SK-N-SH (cell line): ENCODE measurements at regions not wholly inside any gene's neighbourhood (a gene's known extent, or its start where the extent isn't known, plus 50 kb on each side); places are given as distances from the start of the nearest gene placed in this dataset.
A peak's percentile ranks its signal among the peaks of the same experiment; 100 is the strongest.

Source experiments
- CTCF ChIA-PET: fragments of 300-600, 350-600 bp; formaldehyde crosslinking; extraction: SDS; loops from one replicate; lab custom pipeline; 2021; lab: Yijun Ruan, JAX
- POLR2A ChIA-PET: fragments of 350-600 bp; sonication (Branson Sonifier 250); formaldehyde crosslinking; extraction: SDS; loops from one replicate; lab custom pipeline; 2020; ENCODE audit warnings: antibody characterized with exemption, inconsistent platforms; lab: Yijun Ruan, JAX
- DNase-seq: peaks from one replicate; pipeline ENCODE4 v3.0.0; 2012
- H2AFZ ChIP-seq: fragments of 200-600 bp; sonication (generic); 2 replicates; pipeline ENCODE4 v1.8.1; 2016; ENCODE audit warnings: antibody characterized with exemption, mild to moderate bottlenecking, low read depth
- H3F3A ChIP-seq: fragments of 200-600 bp; sonication (generic); replicated peaks from 2 replicates; pipeline ENCODE3; 2016; ENCODE audit warnings: antibody characterized with exemption, mild to moderate bottlenecking; ENCODE audit not compliant: insufficient read depth
- H3K27ac ChIP-seq, 2 experiments: fragments of 200-500 bp in 1 of 2; fragments of 200-600 bp in 1 of 2; sonication (Bioruptor generic) in 1 of 2; sonication (generic), shearing (Covaris generic) in 1 of 2; 2 replicates each; pipeline versions ENCODE4 v1.5.1 to v1.6.1; 2014 to 2016; ENCODE audit warnings: low read depth in 2 of 2, inconsistent platforms in 1 of 2, low read length in 1 of 2, mild to moderate bottlenecking in 1 of 2, mixed read lengths in 1 of 2
- H3K27me3 ChIP-seq: fragments of 200-600 bp; sonication (generic), shearing (Covaris generic); 2 replicates; pipeline ENCODE4 v1.6.1; 2016; ENCODE audit warnings: mixed run types; ENCODE audit not compliant: insufficient read depth
- H3K36me3 ChIP-seq, 2 experiments: fragments of 200-500 bp in 1 of 2; fragments of 200-600 bp in 1 of 2; sonication (Bioruptor generic) in 1 of 2; sonication (generic) in 1 of 2; replicated peaks in 1 of 2; 2 replicates each; pipeline versions ENCODE3 to v1.5.1; 2014 to 2016; ENCODE audit warnings: low read length in 1 of 2, mild to moderate bottlenecking in 1 of 2; ENCODE audit not compliant: insufficient read depth in 2 of 2, control insufficient read depth in 1 of 2
- H3K4me1 ChIP-seq, 2 experiments: fragments of 200-500 bp in 1 of 2; fragments of 200-600 bp in 1 of 2; sonication (Bioruptor generic) in 1 of 2; sonication (generic), shearing (Covaris generic) in 1 of 2; 2 replicates each; pipeline versions ENCODE4 v1.5.1 to v1.6.1; 2014 to 2016; ENCODE audit warnings: low read depth in 1 of 2, low read length in 1 of 2, mixed run types in 1 of 2; ENCODE audit not compliant: insufficient read depth in 2 of 2, control insufficient read depth in 1 of 2
- H3K4me2 ChIP-seq: fragments of 200-600 bp; sonication (generic), shearing (Covaris generic); 2 replicates; pipeline ENCODE4 v1.6.1; 2017; ENCODE audit warnings: mixed run types
- H3K4me3 ChIP-seq, 2 experiments: fragments of 200-500 bp in 1 of 2; fragments of 200-600 bp in 1 of 2; sonication (Bioruptor generic) in 1 of 2; sonication (generic), shearing (Covaris generic) in 1 of 2; 2 replicates each; pipeline versions ENCODE4 v1.5.1 to v1.8.1; 2014 to 2016; ENCODE audit warnings: low read depth in 2 of 2, inconsistent platforms in 1 of 2, low read length in 1 of 2, mild to moderate bottlenecking in 1 of 2, mixed read lengths in 1 of 2, moderate library complexity in 1 of 2
- H3K79me2 ChIP-seq: fragments of 200-600 bp; sonication (generic); 2 replicates; pipeline ENCODE4 v1.8.1; 2017; ENCODE audit warnings: mild to moderate bottlenecking; ENCODE audit not compliant: insufficient read depth
- H3K9ac ChIP-seq: fragments of 200-600 bp; sonication (generic); 2 replicates; pipeline ENCODE4 v1.6.1; 2017; ENCODE audit warnings: mixed run types
- H3K9me2 ChIP-seq: fragments of 200-600 bp; sonication (generic); 2 replicates; pipeline ENCODE4 v1.6.1; 2017; ENCODE audit warnings: mixed run types
- H3K9me3 ChIP-seq: fragments of 200-600 bp; sonication (generic); 2 replicates; pipeline ENCODE4 v1.6.1; 2017; ENCODE audit warnings: mixed run types, mild to moderate bottlenecking, moderate library complexity
- H4K20me1 ChIP-seq: fragments of 200-600 bp; sonication (generic); 2 replicates; pipeline ENCODE4 v1.6.1; 2017; ENCODE audit warnings: mild to moderate bottlenecking, mixed run types; ENCODE audit not compliant: insufficient read depth
- ELF1 ChIP-seq: IDR thresholded peaks from 2 replicates; pipeline ENCODE4 v1.4.0; 2012
- FOXJ3 ChIP-seq: sonication (generic); formaldehyde crosslinking; IDR thresholded peaks from 2 replicates; pipeline ENCODE4 v1.5.1; 2020; ENCODE audit warnings: mild to moderate bottlenecking, missing genetic modification reagents
- GABPA ChIP-seq: IDR thresholded peaks from 2 replicates; pipeline ENCODE4 v1.4.0; 2012; ENCODE audit warnings: low read depth, mild to moderate bottlenecking
- NFIC ChIP-seq: IDR thresholded peaks from 2 replicates; pipeline ENCODE4 v1.4.0; 2012; ENCODE audit warnings: borderline replicate concordance
- NRF1 ChIP-seq: IDR thresholded peaks from 2 replicates; pipeline ENCODE4 v1.6.1; 2012; ENCODE audit warnings: low read depth, mild to moderate bottlenecking, low read length
- TCF12 ChIP-seq: IDR thresholded peaks from 2 replicates; pipeline ENCODE4 v1.4.0; 2012
- TEAD4 ChIP-seq: IDR thresholded peaks from 2 replicates; pipeline ENCODE4 v1.4.0; 2012; ENCODE audit warnings: mild to moderate bottlenecking, borderline replicate concordance; ENCODE audit not compliant: insufficient read depth
- WGBS: methylation state at CpG from one replicate; pipeline ENCODE4 v1.1.6; 2017; ENCODE audit warnings: low lambda C conversion rate; 5-methylcytosine and 5-hydroxymethylcytosine counted together
- TF ChIP-seq, protein P1 (sequence below): fragments of 200-600 bp; sonication (generic); IDR thresholded peaks from 2 replicates; pipeline ENCODE4 v1.6.1; 2017; ENCODE audit warnings: antibody characterized with exemption, mild to moderate bottlenecking, moderate library complexity
- TF ChIP-seq, protein P2 (sequence below): IDR thresholded peaks from 2 replicates; pipeline ENCODE4 v1.4.0; 2012; ENCODE audit warnings: low read depth, borderline replicate concordance
- TF ChIP-seq, protein P3 (sequence below): fragments of 150-350 bp; IDR thresholded peaks from 2 replicates; pipeline ENCODE4 v1.6.1; 2017; ENCODE audit warnings: antibody characterized with exemption, low read length, low read depth, borderline replicate concordance

DNA sequence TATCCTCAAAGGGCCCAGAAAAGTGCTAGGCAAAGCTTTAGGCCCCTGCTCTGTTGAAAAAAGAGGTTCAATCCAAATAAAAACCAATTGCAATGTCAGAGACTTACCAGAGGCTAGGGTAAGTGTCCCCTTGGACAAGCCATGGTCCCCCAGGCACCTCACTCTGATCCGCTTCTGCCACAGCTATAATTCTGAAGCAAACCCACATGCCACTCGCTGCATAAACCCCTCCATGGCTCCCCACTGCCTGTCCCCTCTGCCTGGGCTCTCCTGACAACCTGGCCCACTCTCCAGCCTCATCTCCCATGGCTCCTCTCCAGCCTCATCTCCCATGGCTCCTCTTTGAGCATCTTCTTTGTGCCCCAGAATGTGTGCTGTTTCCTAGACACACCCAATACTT, 169.6 kb upstream of the TLE3 start:
- Histone ChIP-seq H3K9ac (no peak overlapping the region), H3K27me3 (no peaks in the 10 kb centered on the region), H3F3A (peaks cover 9% of the 10 kb centered on the region), H3K79me2 (no peaks in the 10 kb centered on the region), H3K9me3 (no peaks in the 10 kb centered on the region), H2AFZ (no peak overlapping the region), H3K4me2 (no peak overlapping the region), H3K9me2 (no peaks in the 10 kb centered on the region), H3K36me3 (no peaks in the 10 kb centered on the region), H4K20me1 (no peaks in the 10 kb centered on the region), H3K27ac (no peak overlapping the region), H3K4me1 (peaks cover 18 to 79% of the 10 kb centered on the region in 2 experiments), H3K4me3 (no peak overlapping the region)
- DNase-seq: no peak
- CTCF ChIA-PET: interaction anchor here (2.0 kb wide), 1 partner anchor 19 kb away, joined by 4 read pairs; no protein-coding TSS in a partner anchor
- POLR2A ChIA-PET: no interaction called here
- 97% methylated on average over 2 of the region's 2 CpGs for WGBS
- TF ChIP-seq, protein P1, sequence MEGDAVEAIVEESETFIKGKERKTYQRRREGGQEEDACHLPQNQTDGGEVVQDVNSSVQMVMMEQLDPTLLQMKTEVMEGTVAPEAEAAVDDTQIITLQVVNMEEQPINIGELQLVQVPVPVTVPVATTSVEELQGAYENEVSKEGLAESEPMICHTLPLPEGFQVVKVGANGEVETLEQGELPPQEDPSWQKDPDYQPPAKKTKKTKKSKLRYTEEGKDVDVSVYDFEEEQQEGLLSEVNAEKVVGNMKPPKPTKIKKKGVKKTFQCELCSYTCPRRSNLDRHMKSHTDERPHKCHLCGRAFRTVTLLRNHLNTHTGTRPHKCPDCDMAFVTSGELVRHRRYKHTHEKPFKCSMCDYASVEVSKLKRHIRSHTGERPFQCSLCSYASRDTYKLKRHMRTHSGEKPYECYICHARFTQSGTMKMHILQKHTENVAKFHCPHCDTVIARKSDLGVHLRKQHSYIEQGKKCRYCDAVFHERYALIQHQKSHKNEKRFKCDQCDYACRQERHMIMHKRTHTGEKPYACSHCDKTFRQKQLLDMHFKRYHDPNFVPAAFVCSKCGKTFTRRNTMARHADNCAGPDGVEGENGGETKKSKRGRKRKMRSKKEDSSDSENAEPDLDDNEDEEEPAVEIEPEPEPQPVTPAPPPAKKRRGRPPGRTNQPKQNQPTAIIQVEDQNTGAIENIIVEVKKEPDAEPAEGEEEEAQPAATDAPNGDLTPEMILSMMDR: no peak
- TF ChIP-seq TEAD4 (no peak), GABPA (no peak), ELF1 (no peak)
- TF ChIP-seq, protein P2, sequence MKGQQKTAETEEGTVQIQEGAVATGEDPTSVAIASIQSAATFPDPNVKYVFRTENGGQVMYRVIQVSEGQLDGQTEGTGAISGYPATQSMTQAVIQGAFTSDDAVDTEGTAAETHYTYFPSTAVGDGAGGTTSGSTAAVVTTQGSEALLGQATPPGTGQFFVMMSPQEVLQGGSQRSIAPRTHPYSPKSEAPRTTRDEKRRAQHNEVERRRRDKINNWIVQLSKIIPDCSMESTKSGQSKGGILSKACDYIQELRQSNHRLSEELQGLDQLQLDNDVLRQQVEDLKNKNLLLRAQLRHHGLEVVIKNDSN: no peak

DNA sequence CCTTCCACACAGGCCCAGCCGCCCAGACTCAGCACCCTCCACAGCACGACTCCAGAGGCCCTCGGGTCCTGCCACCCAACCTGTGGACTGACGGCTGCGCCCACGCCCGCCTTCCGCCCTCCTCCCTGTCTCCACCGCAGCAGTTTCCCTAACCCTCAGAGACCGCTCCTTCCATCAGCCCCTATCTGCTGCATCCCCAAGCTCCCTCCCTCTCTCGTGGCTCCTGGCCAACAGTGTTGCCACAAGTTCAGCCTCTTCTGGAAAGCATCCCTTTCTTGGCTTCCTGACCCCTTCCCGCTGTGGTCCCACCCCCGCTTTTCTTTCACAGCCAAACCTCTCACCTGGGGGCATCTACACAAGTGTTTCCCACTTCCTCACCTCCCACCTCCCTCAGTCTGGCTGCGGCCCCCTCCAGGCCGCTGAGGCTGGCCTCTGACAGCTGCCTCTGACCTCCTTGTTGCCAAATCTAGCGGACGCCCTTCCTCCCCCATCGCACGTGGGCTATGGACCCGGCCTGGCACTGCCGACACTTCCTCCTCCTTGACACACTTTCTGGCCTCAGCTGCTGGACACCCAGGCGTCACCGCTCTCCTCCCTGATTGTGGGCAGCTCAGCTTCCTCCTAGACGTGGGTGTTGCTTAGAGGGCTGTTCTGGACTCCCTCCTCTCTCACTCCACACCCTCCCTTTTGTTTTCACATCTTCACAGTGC, 168.8 kb upstream of the TLE3 start:
- no peaks in the 10 kb centered on the region for H4K20me1 ChIP-seq
- no peak for DNase-seq
- CTCF ChIA-PET: interaction anchor here (0.7 to 2.0 kb wide), 5 partner anchors 14 to 221 kb away, joined by 3 to 5 read pairs (median 3); no protein-coding TSS in a partner anchor
- H3F3A ChIP-seq: peaks cover 5% of the 10 kb centered on the region
- no peaks in the 10 kb centered on the region for H3K9me2 ChIP-seq
- H3K79me2 ChIP-seq: no peaks in the 10 kb centered on the region
- H3K27ac ChIP-seq: no peak overlapping the region
- 0 out of 2 replicates have a peak, but pooled peaks have one; percentile 23 for TF ChIP-seq NFIC
- TF ChIP-seq TCF12: no peak
- no peak overlapping the region for H3K9ac ChIP-seq
- WGBS: 91% methylated on average over 24 of the region's 24 CpGs
- no peak overlapping the region for H3K4me2 ChIP-seq
- H3K4me3 ChIP-seq: no peak overlapping the region
- no peaks in the 10 kb centered on the region for H3K36me3 ChIP-seq
- no peaks in the 10 kb centered on the region for H3K9me3 ChIP-seq
- POLR2A ChIA-PET: no interaction called here
- no peak overlapping the region for H2AFZ ChIP-seq
- H3K27me3 ChIP-seq: no peaks in the 10 kb centered on the region
- H3K4me1 ChIP-seq: peaks cover 18 to 74% of the 10 kb centered on the region in 2 experiments

DNA sequence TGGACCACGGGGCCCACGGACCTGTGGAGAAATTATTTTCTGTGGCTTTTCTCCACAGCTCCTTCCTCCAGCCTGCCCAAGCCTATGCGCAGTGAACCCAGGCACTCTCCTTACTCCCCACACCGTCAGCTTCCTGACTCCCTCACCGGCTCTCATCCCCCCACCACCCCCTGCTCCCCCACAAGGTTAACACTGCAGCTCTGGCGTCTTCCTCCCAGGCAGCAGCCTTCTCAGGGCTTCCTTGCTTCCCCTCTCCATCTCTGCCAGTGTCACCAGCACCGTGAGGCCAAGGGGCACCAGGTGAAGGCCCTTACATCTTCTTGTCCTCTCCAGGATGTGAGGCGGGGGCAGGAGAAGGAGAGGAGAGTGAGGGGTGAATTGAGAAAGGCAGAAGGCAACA, 168.3 kb upstream of the TLE3 start:
- Histone ChIP-seq H3K9ac (no peak overlapping the region), H3K4me2 (no peak overlapping the region), H3K27ac (no peak overlapping the region), H3K36me3 (no peaks in the 10 kb centered on the region), H3F3A (peaks cover 2% of the 10 kb centered on the region), H3K27me3 (no peaks in the 10 kb centered on the region), H2AFZ (no peak overlapping the region), H3K4me3 (no peak overlapping the region), H3K79me2 (no peaks in the 10 kb centered on the region), H3K9me2 (no peaks in the 10 kb centered on the region), H3K4me1 (peaks cover 16 to 68% of the 10 kb centered on the region in 2 experiments), H3K9me3 (no peaks in the 10 kb centered on the region), H4K20me1 (no peaks in the 10 kb centered on the region)
- TF ChIP-seq, protein P3, sequence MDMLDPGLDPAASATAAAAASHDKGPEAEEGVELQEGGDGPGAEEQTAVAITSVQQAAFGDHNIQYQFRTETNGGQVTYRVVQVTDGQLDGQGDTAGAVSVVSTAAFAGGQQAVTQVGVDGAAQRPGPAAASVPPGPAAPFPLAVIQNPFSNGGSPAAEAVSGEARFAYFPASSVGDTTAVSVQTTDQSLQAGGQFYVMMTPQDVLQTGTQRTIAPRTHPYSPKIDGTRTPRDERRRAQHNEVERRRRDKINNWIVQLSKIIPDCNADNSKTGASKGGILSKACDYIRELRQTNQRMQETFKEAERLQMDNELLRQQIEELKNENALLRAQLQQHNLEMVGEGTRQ: no peak
- TF ChIP-seq NRF1 (no peak), FOXJ3 (CRISPR knock-in tag) (no peak), TCF12 (no peak)
- TF ChIP-seq, protein P1: no peak
- POLR2A ChIA-PET: no interaction called here
- WGBS: 80% methylated on average over 8 of the region's 8 CpGs
- DNase-seq: no peak
- CTCF ChIA-PET: interaction anchor here (0.7 to 2.0 kb wide), 7 partner anchors 10 to 222 kb away, joined by 3 to 5 read pairs (median 4); no protein-coding TSS in a partner anchor
